Right renal cortex interstitium (tissue), 3 donors: ENCODE measurements at regions not wholly inside any gene's neighbourhood (a gene's known extent, or its start where the extent isn't known, plus 50 kb on each side); places are given as distances from the start of the nearest gene placed in this dataset.
"Not testable (repeated sequence)": the region's sequence is repeated elsewhere in the genome, so short reads cannot be mapped to it uniquely, and the experiment has no call there.

Source experiments
- DNase-seq, 3 donors: peaks; one replicate each; pipeline ENCODE4 v3.0.0-alpha.2; 2013; ENCODE audit warnings: low read depth in 3 of 3, low spot score in 2 of 3

- DNase-seq = no peak
Measured at GRCh38 chr7:79965946-79966345, 168.7 kb upstream of the GNAI1 start.

DNA sequence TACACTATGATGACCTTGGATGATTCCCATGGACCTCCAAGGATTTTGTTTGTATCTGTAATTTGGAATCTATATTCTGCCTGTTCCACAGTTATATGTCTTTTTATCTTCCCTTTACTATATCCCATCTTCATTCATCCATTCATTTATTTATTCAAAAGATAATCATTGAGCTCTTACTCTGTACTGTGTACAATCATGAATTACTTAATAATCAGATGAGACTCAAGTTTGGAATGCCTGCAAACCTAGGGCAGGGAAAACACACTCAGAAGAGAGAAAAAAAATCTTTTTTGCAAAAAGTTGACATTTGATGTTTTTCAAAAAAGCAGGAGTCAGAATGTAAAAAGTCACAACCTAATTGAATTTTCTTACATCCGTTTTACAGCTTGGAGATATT, 170.2 kb upstream of the GNAI1 start:
- DNase-seq = no peak

- no peak for DNase-seq
Measured at GRCh38 chr7:79953130-79953529, 181.5 kb upstream of the GNAI1 start.

GRCh38 chr7:79952399-79952798, 182.2 kb upstream of the GNAI1 start:
- DNase-seq = no peak

DNA sequence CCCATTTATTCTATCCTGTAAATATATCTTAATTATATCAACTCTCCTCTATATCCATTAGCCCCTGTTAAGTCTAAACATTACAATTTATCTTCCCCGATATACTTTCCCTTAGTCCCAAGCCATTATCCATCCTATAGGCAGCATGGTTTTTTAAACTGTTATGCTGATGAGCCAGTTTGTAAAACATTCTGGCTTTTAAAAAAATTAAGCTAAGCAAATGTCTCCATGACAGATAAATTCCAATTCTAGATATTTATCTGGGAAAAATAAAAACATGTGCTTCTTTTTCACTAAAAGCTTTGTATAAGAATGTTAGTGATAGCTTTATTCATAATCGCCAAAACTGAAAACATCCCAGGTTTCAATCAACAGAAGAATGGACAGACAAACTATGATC, 183.2 kb upstream of the GNAI1 start:
- no peak for DNase-seq

DNA sequence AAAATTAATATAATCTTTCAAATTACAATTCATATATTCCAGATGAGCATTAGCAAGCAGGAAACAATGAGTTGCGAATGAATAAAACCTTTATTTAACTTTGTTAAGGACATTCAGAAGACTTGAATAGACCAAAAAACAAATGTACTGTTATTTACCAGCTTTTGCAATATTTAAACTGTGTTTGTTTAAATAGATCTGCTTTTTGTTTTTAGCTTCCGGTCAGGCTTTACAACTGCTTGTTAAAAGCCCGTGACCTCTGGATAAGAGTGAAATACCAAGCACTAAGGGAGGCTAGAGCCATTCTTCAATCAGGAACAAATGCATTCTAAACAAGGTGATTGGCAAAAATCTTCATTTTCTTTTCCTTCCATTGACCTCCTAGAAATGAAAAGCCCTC, 184.9 kb upstream of the GNAI1 start:
- DNase-seq = no peak

DNA sequence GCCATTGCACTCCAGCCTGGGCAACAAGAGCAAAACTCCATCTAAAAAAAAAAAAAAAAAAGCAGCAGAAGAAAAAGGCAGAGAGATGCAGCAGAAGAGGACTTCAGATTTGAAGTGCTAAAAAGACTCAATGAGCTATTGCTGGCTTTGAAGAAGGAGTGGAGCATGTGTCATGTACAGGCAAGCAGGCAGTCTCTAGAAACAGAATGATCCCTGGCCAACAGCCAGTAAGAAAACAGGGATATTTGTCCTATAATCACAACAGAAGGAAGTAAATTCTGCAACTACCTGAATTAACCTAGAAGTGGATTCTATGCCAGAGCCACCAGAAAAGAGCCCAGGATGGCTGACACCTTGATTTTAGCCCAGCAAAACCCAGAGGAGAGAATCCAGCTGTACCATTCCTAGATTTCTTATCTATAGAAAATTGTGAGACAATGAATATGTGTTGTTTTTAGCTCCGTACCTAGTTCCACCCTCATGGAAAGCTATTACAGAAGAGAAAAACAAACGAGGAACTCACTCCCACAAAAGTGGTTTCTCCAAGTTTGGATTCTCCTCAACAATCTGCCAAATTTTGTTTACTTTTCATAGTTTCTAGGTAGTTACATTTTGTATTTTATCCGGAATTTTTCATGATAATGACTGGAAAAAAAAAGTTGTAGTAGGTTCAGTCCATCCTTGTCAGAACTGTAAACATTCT, 198.2 kb upstream of the GNAI1 start:
- no peak for DNase-seq

- DNase-seq = no peak
Measured at GRCh38 chr7:79934727-79935126, 199.9 kb upstream of the GNAI1 start.

DNA sequence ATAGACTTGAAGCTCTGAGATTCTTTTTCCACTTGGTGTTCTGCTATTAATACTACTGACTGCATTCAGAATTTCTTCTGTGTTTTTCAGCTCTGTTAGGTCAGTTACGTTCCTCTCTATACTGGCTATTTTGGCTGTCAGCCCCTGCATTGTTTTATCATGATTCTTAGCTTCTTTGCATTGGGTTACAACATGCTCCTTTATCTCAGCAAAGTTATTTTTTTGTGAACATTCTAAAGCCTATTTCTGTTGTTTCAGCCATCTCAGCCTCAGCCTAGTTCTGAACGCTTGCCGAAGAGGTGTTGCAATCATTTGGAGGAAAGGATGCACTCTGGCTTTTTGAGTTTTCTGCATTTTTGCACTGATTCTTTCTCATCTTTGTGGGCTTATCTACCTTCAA, 201.5 kb upstream of the GNAI1 start:
- DNase-seq = no peak

- DNase-seq = no peak
Measured at GRCh38 chr7:79930604-79931003, 204.0 kb upstream of the GNAI1 start.

DNA sequence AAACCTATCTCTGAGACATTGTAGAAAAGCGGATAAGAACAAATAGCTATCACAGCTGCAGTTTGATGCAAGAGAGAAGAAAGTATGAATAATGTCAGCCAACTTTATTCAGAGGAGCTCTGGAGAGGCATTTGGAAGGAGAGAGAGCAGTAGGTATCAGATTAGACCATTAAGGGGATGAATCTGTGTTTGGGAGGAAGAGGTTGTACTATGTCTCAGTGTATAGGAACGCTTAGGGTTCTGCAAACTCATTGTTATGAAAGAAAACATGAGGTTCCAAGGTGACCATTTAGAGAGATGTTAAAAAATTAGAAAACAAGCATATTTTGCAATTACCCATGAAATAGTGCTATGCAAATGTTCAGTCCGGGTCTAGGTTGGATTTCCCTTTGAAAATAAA, 207.5 kb upstream of the GNAI1 start:
- no peak for DNase-seq

- DNase-seq = no peak
Measured at GRCh38 chr7:79923953-79924352, 210.7 kb upstream of the GNAI1 start.

- no peak for DNase-seq
Measured at GRCh38 chr7:79922894-79923293, 211.7 kb upstream of the GNAI1 start.

GRCh38 chr7:79921976-79922375, 212.7 kb upstream of the GNAI1 start:
- no peak for DNase-seq

- DNase-seq = not testable (repeated sequence)
Measured at GRCh38 chr7:79918632-79919031, 216.0 kb upstream of the GNAI1 start.

- not testable (repeated sequence) for DNase-seq
Measured at GRCh38 chr7:79915346-79915745, 219.3 kb upstream of the GNAI1 start.

DNA sequence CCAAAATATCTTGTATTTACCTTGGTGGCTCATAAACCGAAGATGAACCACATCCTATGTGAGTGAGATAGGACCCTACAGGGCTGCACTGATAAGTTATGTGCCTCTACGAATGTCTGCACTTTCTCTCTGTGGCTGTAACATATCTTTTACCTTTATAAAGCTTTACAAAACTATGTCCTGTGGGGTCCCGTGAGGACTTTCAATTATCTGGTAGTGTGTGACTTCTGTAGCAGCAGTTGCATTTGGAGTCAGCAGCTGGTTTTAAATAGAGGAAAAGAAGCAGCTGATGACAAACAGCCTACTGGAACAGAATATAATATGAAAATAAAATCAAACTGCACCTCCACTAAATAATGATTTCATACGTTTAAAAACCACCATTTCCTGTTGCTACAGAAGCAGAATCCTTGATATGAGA, 222.4 kb upstream of the GNAI1 start:
- no peak for DNase-seq

- DNase-seq = no peak
Measured at GRCh38 chr7:79911420-79911819, 223.2 kb upstream of the GNAI1 start.

- DNase-seq = no peak
Measured at GRCh38 chr7:79909176-79909575, 225.5 kb upstream of the GNAI1 start.

DNA sequence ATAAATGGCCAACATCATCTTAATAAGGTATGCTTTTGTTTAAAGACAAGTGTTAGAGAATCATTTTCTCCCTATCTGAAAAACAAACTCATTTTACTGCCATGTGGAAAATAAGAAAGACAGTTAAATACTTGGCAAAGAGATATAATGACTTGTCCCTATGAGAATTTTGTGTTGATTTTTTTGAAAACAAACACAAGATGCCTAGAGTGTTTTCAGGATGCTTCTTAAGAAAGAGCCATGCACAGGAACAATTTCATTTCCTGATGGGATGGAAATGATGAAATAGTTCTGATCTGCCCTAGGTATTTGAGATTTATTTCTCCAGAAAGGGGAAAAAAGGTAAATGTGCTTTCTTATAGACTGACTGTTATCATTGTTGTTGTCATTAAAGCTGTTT, 237.5 kb upstream of the GNAI1 start:
- DNase-seq = no peak

- DNase-seq = no peak
Measured at GRCh38 chr7:79893991-79894390, 240.6 kb upstream of the GNAI1 start.

- no peak for DNase-seq
Measured at GRCh38 chr7:79882922-79883321, 251.7 kb upstream of the GNAI1 start.

- peak in 1 of 3 donors; percentile 10 for DNase-seq
Measured at GRCh38 chr7:79880312-79880711, 254.3 kb upstream of the GNAI1 start.
